ENCODE measurements at regions not wholly inside any gene's neighbourhood (a gene's known extent, or its start where the extent isn't known, plus 50 kb on each side); places are given as distances from the start of the nearest gene placed in this dataset.

- peak; percentile 74 for DNase-seq (ENCODE audit: low read depth)
- peak; percentile 5 for TF ChIP-seq CTCF (IDR thresholded peaks at IDR 0.05; ENCODE audit: insufficient read depth, low read length)
- no peak overlapping the region for H3K4me3 ChIP-seq (ENCODE audit: low read depth, low read length)
Observed at GRCh38 chr3:171972871-171973348, 66.5 kb upstream of the FNDC3B start.

GRCh38 chr3:171974986-171975837 is 64.2 kb upstream of the FNDC3B start:
- no peak for TF ChIP-seq CTCF (IDR thresholded peaks at IDR 0.05; ENCODE audit: insufficient read depth, low read length)
- H3K4me3 ChIP-seq (ENCODE audit: low read depth, low read length) = no peak overlapping the region
- DNase-seq (ENCODE audit: low read depth) = peak; percentile 72

GRCh38 chr3:171976526-171976925 is 62.9 kb upstream of the FNDC3B start:
- peak; percentile 66 for DNase-seq (ENCODE audit: low read depth)
- no peak overlapping the region for H3K4me3 ChIP-seq (ENCODE audit: low read depth, low read length)
- TF ChIP-seq CTCF (IDR thresholded peaks at IDR 0.05; ENCODE audit: insufficient read depth, low read length) = no peak

GRCh38 chr3:171977441-171977840 is 61.9 kb upstream of the FNDC3B start:
- no peak for TF ChIP-seq CTCF (IDR thresholded peaks at IDR 0.05; ENCODE audit: insufficient read depth, low read length)
- no peak for DNase-seq (ENCODE audit: low read depth)
- H3K4me3 ChIP-seq (ENCODE audit: low read depth, low read length) = no peak overlapping the region

- no peak for DNase-seq (ENCODE audit: low read depth)
- no peak for TF ChIP-seq CTCF (IDR thresholded peaks at IDR 0.05; ENCODE audit: insufficient read depth, low read length)
- no peak overlapping the region for H3K4me3 ChIP-seq (ENCODE audit: low read depth, low read length)
Observed at GRCh38 chr3:171977860-171978259, 61.5 kb upstream of the FNDC3B start.

- H3K4me3 ChIP-seq (ENCODE audit: low read depth, low read length) = no peak overlapping the region
- DNase-seq (ENCODE audit: low read depth) = no peak
- TF ChIP-seq CTCF (IDR thresholded peaks at IDR 0.05; ENCODE audit: insufficient read depth, low read length) = no peak
Observed at GRCh38 chr3:171978390-171978789, 61.0 kb upstream of the FNDC3B start.
